ENCODE measurements at regions not wholly inside any gene's neighbourhood (a gene's known extent, or its start where the extent isn't known, plus 50 kb on each side); places are given as distances from the start of the nearest gene placed in this dataset.

DNA sequence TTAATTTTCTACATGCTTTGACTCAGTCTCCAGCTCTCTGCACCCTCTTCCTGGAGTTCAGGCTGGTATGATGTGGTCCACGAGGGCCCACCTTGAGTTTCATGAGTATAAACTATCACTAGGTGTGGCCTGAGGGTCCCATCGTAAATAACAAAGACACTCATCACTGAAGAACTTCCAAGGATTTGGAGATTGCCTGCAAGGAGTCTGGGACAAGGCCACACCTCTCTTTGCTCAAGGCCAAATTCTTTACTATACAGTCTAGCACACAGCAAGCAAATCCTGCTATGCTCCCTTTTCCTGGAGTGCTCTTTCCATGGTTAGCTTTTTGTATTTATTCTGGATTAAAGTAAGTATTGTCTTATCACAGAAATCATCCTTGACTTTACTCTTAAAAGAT is 271.9 kb downstream of the SLC16A7 start:
- Histone ChIP-seq H3K27ac (no peak overlapping the region), H3K36me3 (no peaks in the 10 kb centered on the region), H3K27me3 (replicated peaks; ENCODE audit: insufficient read depth) (no peaks in the 10 kb centered on the region), H3K4me3 (no peak overlapping the region), H3K4me1 (ENCODE audit: control insufficient read depth in 1 of 2, low read depth in 2 of 2) (no peaks in the 10 kb centered on the region), H3K9me3 (no peaks in the 10 kb centered on the region)
- no peak for ATAC-seq (ENCODE audit: insufficient number of reproducible peaks, low FRiP score, low read depth)
- TF ChIP-seq, protein P1, sequence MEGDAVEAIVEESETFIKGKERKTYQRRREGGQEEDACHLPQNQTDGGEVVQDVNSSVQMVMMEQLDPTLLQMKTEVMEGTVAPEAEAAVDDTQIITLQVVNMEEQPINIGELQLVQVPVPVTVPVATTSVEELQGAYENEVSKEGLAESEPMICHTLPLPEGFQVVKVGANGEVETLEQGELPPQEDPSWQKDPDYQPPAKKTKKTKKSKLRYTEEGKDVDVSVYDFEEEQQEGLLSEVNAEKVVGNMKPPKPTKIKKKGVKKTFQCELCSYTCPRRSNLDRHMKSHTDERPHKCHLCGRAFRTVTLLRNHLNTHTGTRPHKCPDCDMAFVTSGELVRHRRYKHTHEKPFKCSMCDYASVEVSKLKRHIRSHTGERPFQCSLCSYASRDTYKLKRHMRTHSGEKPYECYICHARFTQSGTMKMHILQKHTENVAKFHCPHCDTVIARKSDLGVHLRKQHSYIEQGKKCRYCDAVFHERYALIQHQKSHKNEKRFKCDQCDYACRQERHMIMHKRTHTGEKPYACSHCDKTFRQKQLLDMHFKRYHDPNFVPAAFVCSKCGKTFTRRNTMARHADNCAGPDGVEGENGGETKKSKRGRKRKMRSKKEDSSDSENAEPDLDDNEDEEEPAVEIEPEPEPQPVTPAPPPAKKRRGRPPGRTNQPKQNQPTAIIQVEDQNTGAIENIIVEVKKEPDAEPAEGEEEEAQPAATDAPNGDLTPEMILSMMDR (IDR thresholded peaks at IDR 0.05): no peak
- no peak for DNase-seq (ENCODE audit: low spot score)

DNA sequence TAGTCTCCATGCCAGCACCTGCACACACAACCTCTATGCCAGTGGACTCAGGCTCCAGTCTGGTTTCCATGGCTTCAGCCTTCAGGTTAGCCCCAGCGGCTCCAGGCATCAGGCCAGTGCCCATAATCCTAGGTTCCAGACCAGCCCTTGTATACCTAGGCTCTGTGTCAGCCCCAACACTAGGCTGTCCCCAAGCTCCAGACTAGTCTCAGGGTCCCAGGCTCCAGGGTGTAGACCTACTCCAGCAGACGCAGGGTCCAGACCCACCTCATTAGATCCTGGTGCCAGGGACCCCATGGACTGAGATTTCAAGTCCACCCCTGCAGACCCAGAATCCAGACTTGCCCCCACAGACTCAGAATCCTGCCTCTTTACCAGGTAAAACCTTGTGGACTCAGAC is 275.9 kb downstream of the SLC16A7 start:
- H3K27ac ChIP-seq: no peak overlapping the region
- no peaks in the 10 kb centered on the region for H3K36me3 ChIP-seq
- H3K4me3 ChIP-seq: no peak overlapping the region
- no peaks in the 10 kb centered on the region for H3K27me3 ChIP-seq (replicated peaks; ENCODE audit: insufficient read depth)
- DNase-seq (ENCODE audit: low spot score) (no peak), ATAC-seq (ENCODE audit: insufficient number of reproducible peaks, low FRiP score, low read depth) (no peak)
- H3K4me1 ChIP-seq (ENCODE audit: control insufficient read depth in 1 of 2, low read depth in 2 of 2): no peaks in the 10 kb centered on the region
- H3K9me3 ChIP-seq: no peaks in the 10 kb centered on the region
- TF ChIP-seq, protein P1 (IDR thresholded peaks at IDR 0.05): no peak

DNA sequence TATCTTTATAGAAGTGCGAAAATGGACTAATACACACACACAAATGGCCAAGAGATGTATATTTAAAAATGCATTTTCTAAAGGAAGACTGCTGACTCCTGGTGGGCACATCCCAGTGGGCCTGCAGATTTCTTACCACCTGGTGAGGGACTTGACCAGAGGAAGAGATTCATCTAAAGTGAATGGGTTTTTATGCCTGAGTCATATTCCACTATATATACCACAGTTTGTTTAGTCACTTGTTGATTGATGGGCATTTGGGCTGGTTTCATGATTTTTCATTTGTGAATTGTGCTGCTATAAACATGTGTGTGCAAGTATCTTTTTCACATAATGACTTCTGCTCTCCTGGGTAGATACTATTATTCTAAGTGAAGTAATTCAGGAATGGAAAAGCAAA is 277.3 kb downstream of the SLC16A7 start:
- DNase-seq (ENCODE audit: low spot score) (no peak), ATAC-seq (ENCODE audit: insufficient number of reproducible peaks, low FRiP score, low read depth) (no peak)
- no peaks in the 10 kb centered on the region for H3K36me3 ChIP-seq
- H3K27ac ChIP-seq: no peak overlapping the region
- H3K4me3 ChIP-seq: no peak overlapping the region
- no peaks in the 10 kb centered on the region for H3K9me3 ChIP-seq
- H3K27me3 ChIP-seq (replicated peaks; ENCODE audit: insufficient read depth): no peaks in the 10 kb centered on the region
- no peaks in the 10 kb centered on the region for H3K4me1 ChIP-seq (ENCODE audit: control insufficient read depth in 1 of 2, low read depth in 2 of 2)
- TF ChIP-seq, protein P1 (IDR thresholded peaks at IDR 0.05): no peak

DNA sequence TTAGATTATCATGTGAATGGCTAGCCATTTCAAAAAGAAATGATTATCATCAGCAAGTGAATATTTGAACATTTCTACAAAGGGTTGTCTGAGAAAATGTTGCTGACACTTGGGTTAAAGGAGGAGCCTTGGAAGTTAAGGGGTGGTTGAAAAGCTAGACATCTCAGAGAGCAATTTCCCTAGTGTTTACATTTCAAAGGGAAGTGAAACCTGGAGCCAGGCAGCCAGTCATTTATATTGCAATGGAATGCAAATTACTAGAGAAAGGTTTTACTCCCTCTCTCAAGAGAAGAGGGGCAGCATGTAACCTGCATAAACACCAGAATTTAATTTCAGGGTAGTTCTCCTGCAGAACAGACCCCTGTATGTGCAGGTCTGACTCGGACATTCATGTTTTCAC is 279.0 kb downstream of the SLC16A7 start:
- Histone ChIP-seq H3K4me3 (no peak overlapping the region), H3K9me3 (no peaks in the 10 kb centered on the region), H3K27ac (no peak overlapping the region), H3K36me3 (no peaks in the 10 kb centered on the region), H3K27me3 (replicated peaks; ENCODE audit: insufficient read depth) (no peaks in the 10 kb centered on the region), H3K4me1 (ENCODE audit: control insufficient read depth in 1 of 2, low read depth in 2 of 2) (no peaks in the 10 kb centered on the region)
- no peak for ATAC-seq (ENCODE audit: insufficient number of reproducible peaks, low FRiP score, low read depth)
- no peak for DNase-seq (ENCODE audit: low spot score)
- TF ChIP-seq, protein P1 (IDR thresholded peaks at IDR 0.05): no peak

DNA sequence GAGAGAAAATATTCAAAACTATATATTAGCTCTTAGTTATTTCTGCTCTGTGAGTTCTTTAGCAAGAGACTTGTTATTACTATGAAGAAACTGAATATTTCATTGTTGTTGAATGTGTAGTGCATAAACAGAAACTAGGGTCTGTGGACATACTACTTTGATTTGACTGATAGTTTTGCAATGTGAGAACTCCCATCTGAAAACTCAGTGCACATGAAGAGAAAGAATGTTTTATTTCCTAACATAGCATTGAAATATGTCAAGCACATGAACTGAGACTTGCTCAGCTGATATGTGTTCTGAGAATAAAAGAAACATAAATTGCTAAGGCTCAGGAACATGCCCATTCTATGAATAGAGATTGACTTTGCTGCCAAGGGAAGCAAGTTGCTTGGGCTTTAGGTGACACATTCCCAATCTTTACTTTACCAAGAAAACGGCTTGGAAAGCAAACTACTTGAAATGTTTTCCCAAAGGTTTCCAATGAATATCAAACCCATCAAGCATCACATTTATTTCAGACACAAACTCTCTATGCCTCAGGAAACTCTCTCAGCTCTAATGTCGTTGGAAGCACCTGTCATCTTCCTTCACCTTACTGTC is 290.4 kb downstream of the SLC16A7 start:
- no peak for ATAC-seq (ENCODE audit: insufficient number of reproducible peaks, low FRiP score, low read depth)

More for the DNA sequence above, 290.4 kb downstream of the SLC16A7 start:
- TF ChIP-seq, protein P1 (IDR thresholded peaks at IDR 0.05): no peak
- no peak for DNase-seq (ENCODE audit: low spot score)
- Histone ChIP-seq H3K27me3 (replicated peaks; ENCODE audit: insufficient read depth) (no peaks in the 10 kb centered on the region), H3K27ac (no peak overlapping the region), H3K36me3 (no peaks in the 10 kb centered on the region), H3K9me3 (no peaks in the 10 kb centered on the region), H3K4me1 (ENCODE audit: control insufficient read depth in 1 of 2, low read depth in 2 of 2) (no peaks in the 10 kb centered on the region), H3K4me3 (no peak overlapping the region)

Measured in thoracic aorta (tissue), 2 donors.